BJ (cell line): ENCODE measurements at regions not wholly inside any gene's neighbourhood (a gene's known extent, or its start where the extent isn't known, plus 50 kb on each side); places are given as distances from the start of the nearest gene placed in this dataset.

Experiments
- CTCF ChIA-PET: fragments of 350-600 bp; formaldehyde crosslinking; extraction: SDS; loops from one replicate; lab custom pipeline; 2021; ENCODE audit warnings: antibody characterized with exemption, inconsistent platforms; lab: Yijun Ruan, JAX
- POLR2A ChIA-PET: fragments of 300-600 bp; sonication (Branson Sonifier 250); formaldehyde crosslinking; extraction: SDS; loops from one replicate; lab custom pipeline; 2021; ENCODE audit warnings: antibody characterized with exemption; lab: Charles Lee
- DNase-seq: peaks from one replicate; pipeline ENCODE4 v3.0.0-alpha.2; 2011; ENCODE audit warnings: low read depth
- H3K27me3 ChIP-seq: 2 replicates; pipeline ENCODE4 v1.6.0; 2011; ENCODE audit warnings: low read length; ENCODE audit not compliant: control insufficient read depth, insufficient read depth
- H3K36me3 ChIP-seq: 2 replicates; pipeline ENCODE4 v1.5.1; 2011; ENCODE audit warnings: low read length; ENCODE audit not compliant: control insufficient read depth, insufficient read depth
- H3K4me3 ChIP-seq: 2 replicates; pipeline ENCODE4 v1.5.1; 2011; ENCODE audit warnings: low read depth, mild to moderate bottlenecking, control low read depth, low read length
- CTCF ChIP-seq: IDR thresholded peaks from 2 replicates; pipeline ENCODE4 v1.5.1; 2011; ENCODE audit warnings: low read depth, mild to moderate bottlenecking, control low read depth, inconsistent platforms, low read length, moderate library complexity; ENCODE audit not compliant: insufficient read depth

DNA sequence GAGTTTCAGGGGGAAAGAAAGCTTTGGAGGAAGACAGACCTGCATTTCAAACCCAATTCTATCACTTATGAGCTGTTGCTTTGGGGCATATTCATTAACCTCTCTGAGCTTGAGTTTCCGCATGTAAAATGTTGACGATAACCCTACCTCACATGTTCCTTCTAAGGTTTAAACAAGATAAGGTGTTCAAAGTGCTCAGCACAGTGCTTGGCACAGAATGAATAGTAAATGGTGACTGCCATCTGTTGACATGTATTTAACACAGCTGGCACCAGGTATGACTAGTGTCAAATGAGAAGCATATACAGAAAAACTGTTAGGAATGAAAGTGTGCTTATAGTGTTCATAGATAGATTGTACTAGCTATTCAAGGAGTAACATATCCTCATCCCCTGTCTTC, 155.5 kb downstream of the PTGER3 start:
- Histone ChIP-seq H3K4me3 (no peak overlapping the region), H3K27me3 (no peaks in the 10 kb centered on the region), H3K36me3 (no peaks in the 10 kb centered on the region)
- DNase-seq: no peak
- ChIA-PET CTCF (interaction anchor here (1.0 kb wide), 1 partner anchor 12 kb away, joined by 3 read pairs; no protein-coding TSS in a partner anchor), POLR2A (no interaction called here)
- no peak for TF ChIP-seq CTCF

DNA sequence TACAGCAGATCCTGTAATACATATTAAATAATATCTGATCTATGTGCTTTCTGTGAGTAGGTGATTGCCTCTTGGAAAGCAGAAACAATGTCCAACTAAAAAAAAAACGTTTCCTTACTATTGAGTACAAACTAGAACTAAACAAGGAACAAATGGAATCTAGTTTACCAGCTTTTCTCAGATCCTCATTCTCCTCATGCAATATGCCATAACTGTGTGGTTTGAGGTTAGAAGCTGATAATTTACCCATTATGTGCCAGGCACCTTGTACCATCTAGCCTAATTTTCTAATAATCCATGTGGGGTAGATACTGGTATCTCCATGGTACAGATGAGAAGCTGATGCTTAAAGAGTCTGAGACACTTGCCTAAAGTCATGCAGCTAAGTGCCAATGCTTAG, 154.7 kb downstream of the PTGER3 start:
- no peak for DNase-seq
- Histone ChIP-seq H3K4me3 (no peak overlapping the region), H3K36me3 (no peaks in the 10 kb centered on the region), H3K27me3 (no peaks in the 10 kb centered on the region)
- no peak for TF ChIP-seq CTCF
- ChIA-PET POLR2A (no interaction called here), CTCF (no interaction called here)

GRCh38 chr1:70893381-70893780, 154.2 kb downstream of the PTGER3 start:
- Histone ChIP-seq H3K36me3 (no peaks in the 10 kb centered on the region), H3K27me3 (no peaks in the 10 kb centered on the region), H3K4me3 (no peak overlapping the region)
- no peak for TF ChIP-seq CTCF
- POLR2A ChIA-PET: no interaction called here
- no peak for DNase-seq
- CTCF ChIA-PET: no interaction called here

DNA sequence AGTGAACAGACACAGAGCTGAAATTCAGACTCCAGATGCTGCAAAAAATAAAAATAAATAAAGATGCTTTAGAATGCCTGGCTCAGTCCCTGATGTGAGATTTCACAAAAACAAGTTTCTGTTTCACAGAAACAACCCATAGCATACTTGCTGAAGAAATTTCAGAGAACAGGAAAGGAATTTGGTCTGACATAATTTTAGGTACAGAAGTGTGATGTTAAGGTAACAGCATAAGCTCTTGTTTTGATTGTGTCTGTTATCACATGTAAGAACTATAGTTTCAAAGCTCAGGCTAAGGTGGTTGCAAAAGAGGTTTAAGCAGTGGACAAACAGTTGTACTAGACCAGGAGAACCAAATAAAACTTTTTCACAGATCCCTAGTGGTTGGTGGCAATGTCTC, 152.1 kb downstream of the PTGER3 start:
- DNase-seq: no peak
- H3K27me3 ChIP-seq: no peaks in the 10 kb centered on the region
- ChIA-PET CTCF (interaction anchor here (1.2 to 1.7 kb wide), 2 partner anchors 49 to 210 kb away, joined by 3 to 6 read pairs; no protein-coding TSS in a partner anchor), POLR2A (no interaction called here)
- H3K4me3 ChIP-seq: no peak overlapping the region
- no peak for TF ChIP-seq CTCF
- H3K36me3 ChIP-seq: no peaks in the 10 kb centered on the region

GRCh38 chr1:70896224-70896623, 151.4 kb downstream of the PTGER3 start:
- no peak for DNase-seq
- CTCF ChIA-PET: interaction anchor here (0.6 to 1.7 kb wide), 5 partner anchors 48 to 211 kb away, joined by 3 to 6 read pairs (median 3); no protein-coding TSS in a partner anchor
- TF ChIP-seq CTCF: peak; percentile 23; the same call in 1 of the 2 replicates

More at GRCh38 chr1:70896224-70896623, 151.4 kb downstream of the PTGER3 start:
- H3K36me3 ChIP-seq: no peaks in the 10 kb centered on the region
- no peak overlapping the region for H3K4me3 ChIP-seq
- POLR2A ChIA-PET: no interaction called here
- no peaks in the 10 kb centered on the region for H3K27me3 ChIP-seq
